H9 (cell line): ENCODE measurements at regions not wholly inside any gene's neighbourhood (a gene's known extent, or its start where the extent isn't known, plus 50 kb on each side); places are given as distances from the start of the nearest gene placed in this dataset.

ENCODE experiments used
- DNase-seq: peaks from one replicate; pipeline ENCODE4 v3.0.0-alpha.2; 2017
- H2AFZ ChIP-seq: one replicate; pipeline ENCODE4 v1.6.1; 2013; ENCODE audit warnings: mild to moderate bottlenecking, low read length, control low read depth, moderate library complexity
- H2AK5ac ChIP-seq: 2 replicates; pipeline ENCODE4 v1.6.1; 2013; ENCODE audit warnings: low read length, control low read depth, mixed read lengths; ENCODE audit not compliant: insufficient read length
- H2BK120ac ChIP-seq: one replicate; pipeline ENCODE4 v1.6.1; 2013; ENCODE audit warnings: low read depth, mild to moderate bottlenecking, low read length, control low read depth, inconsistent platforms; ENCODE audit not compliant: poor library complexity, severe bottlenecking
- H2BK12ac ChIP-seq: 2 replicates; pipeline ENCODE4 v1.6.1; 2013; ENCODE audit warnings: low read length, control low read depth, mixed read lengths, low read depth; ENCODE audit not compliant: insufficient read length
- H2BK15ac ChIP-seq: 2 replicates; pipeline ENCODE4 v1.6.1; 2013; ENCODE audit warnings: low read depth, low read length, control low read depth
- H2BK20ac ChIP-seq: one replicate; pipeline ENCODE4 v1.6.1; 2013; ENCODE audit warnings: low read depth, mild to moderate bottlenecking, low read length, control low read depth, inconsistent platforms; ENCODE audit not compliant: poor library complexity, severe bottlenecking
- H2BK5ac ChIP-seq: 2 replicates; pipeline ENCODE4 v1.6.1; 2013; ENCODE audit warnings: low read length, control low read depth, mixed read lengths; ENCODE audit not compliant: insufficient read length
- H3K14ac ChIP-seq: 2 replicates; pipeline ENCODE4 v1.6.1; 2013; ENCODE audit warnings: low read length, control low read depth; ENCODE audit not compliant: insufficient read depth
- H3K18ac ChIP-seq: 2 replicates; pipeline ENCODE4 v1.6.1; 2013; ENCODE audit warnings: low read depth, mild to moderate bottlenecking, mixed read lengths, low read length, control low read depth; ENCODE audit not compliant: insufficient read length
- H3K23ac ChIP-seq: 2 replicates; pipeline ENCODE4 v1.6.1; 2013; ENCODE audit warnings: low read length, control low read depth, mixed read lengths, low read depth; ENCODE audit not compliant: insufficient read length
- H3K23me2 ChIP-seq: 2 replicates; pipeline ENCODE4 v1.6.1; 2013; ENCODE audit warnings: low read depth, mild to moderate bottlenecking, mixed read lengths, low read length, control low read depth; ENCODE audit not compliant: insufficient read length, poor library complexity, severe bottlenecking
- H3K27ac ChIP-seq: 2 replicates; pipeline ENCODE4 v1.5.1; 2013; ENCODE audit warnings: low read length, control low read depth, mixed read lengths, low read depth; ENCODE audit not compliant: insufficient read length
- H3K27me3 ChIP-seq: 2 replicates; pipeline ENCODE4 v1.6.1; 2013; ENCODE audit warnings: low read length, control low read depth, inconsistent platforms; ENCODE audit not compliant: insufficient read depth
- H3K4ac ChIP-seq: 2 replicates; pipeline ENCODE4 v1.6.1; 2013; ENCODE audit warnings: low read depth, mild to moderate bottlenecking, control low read depth, inconsistent platforms, low read length, moderate library complexity
- H3K4me1 ChIP-seq: 2 replicates; pipeline ENCODE4 v1.6.1; 2013; ENCODE audit warnings: low read length, control low read depth, inconsistent platforms; ENCODE audit not compliant: insufficient read depth
- H3K4me2 ChIP-seq: 2 replicates; pipeline ENCODE4 v1.6.1; 2013; ENCODE audit warnings: low read length, control low read depth, mixed read lengths; ENCODE audit not compliant: insufficient read length, insufficient read depth
- H3K56ac ChIP-seq: 2 replicates; pipeline ENCODE4 v1.6.1; 2013; ENCODE audit warnings: low read depth, mild to moderate bottlenecking, mixed read lengths, low read length, control low read depth; ENCODE audit not compliant: insufficient read length
- H3K79me1 ChIP-seq: 2 replicates; pipeline ENCODE4 v1.6.1; 2013; ENCODE audit warnings: low read depth, mild to moderate bottlenecking, moderate library complexity, low read length, control low read depth, inconsistent platforms; ENCODE audit not compliant: insufficient read depth, poor library complexity, severe bottlenecking
- H3K79me2 ChIP-seq: 2 replicates; pipeline ENCODE4 v1.6.1; 2013; ENCODE audit warnings: low read length, control low read depth, inconsistent platforms; ENCODE audit not compliant: insufficient read depth
- H3K9ac ChIP-seq: 2 replicates; pipeline ENCODE4 v1.6.1; 2013; ENCODE audit warnings: low read length, control low read depth, mixed read lengths; ENCODE audit not compliant: insufficient read length; ENCODE audit errors: extremely low read depth
- H3K9me3 ChIP-seq: one replicate; pipeline ENCODE4 v1.6.1; 2013; ENCODE audit warnings: low read depth, low read length, inconsistent platforms; ENCODE audit not compliant: control insufficient read depth
- H3T11ph ChIP-seq: one replicate; pipeline ENCODE4 v1.6.1; 2013; ENCODE audit warnings: mild to moderate bottlenecking, low read length, control low read depth, inconsistent platforms
- H4K20me1 ChIP-seq: one replicate; pipeline ENCODE4 v1.6.1; 2013; ENCODE audit not compliant: control insufficient read depth, insufficient read length, insufficient read depth
- H4K5ac ChIP-seq: 2 replicates; pipeline ENCODE4 v1.6.1; 2013; ENCODE audit warnings: low read depth, mild to moderate bottlenecking, mixed read lengths, low read length, control low read depth; ENCODE audit not compliant: insufficient read length
- H4K8ac ChIP-seq: replicated peaks from 2 replicates; pipeline ENCODE4 v1.6.1; 2013; ENCODE audit warnings: low read length, control low read depth, mixed read lengths, low read depth; ENCODE audit not compliant: insufficient read length
- H4K91ac ChIP-seq: 2 replicates; pipeline ENCODE4 v1.6.1; 2013; ENCODE audit warnings: low read depth, mild to moderate bottlenecking, moderate library complexity, mixed read lengths, low read length, control low read depth; ENCODE audit not compliant: insufficient read length
- H3K27ac Mint-ChIP-seq, 3 experiments: 2 replicates in 2 of 3; 3 replicates in 1 of 3; pipeline ENCODE4 v1.8.0; 2020 to 2021; ENCODE audit warnings: mixed read lengths in 3 of 3, mild to moderate bottlenecking in 1 of 3, moderate library complexity in 1 of 3
- H3K27me3 Mint-ChIP-seq: 2 replicates; pipeline ENCODE4 v1.8.0; 2021; ENCODE audit warnings: low read depth, mild to moderate bottlenecking, moderate library complexity, mixed read lengths
- H3K36me3 Mint-ChIP-seq, 3 experiments: 2 replicates in 2 of 3; 3 replicates in 1 of 3; pipeline ENCODE4 v1.8.0; 2020 to 2021; ENCODE audit warnings: low read depth in 3 of 3, mixed read lengths in 3 of 3; ENCODE audit not compliant: insufficient read depth in 1 of 3
- H3K4me1 Mint-ChIP-seq, 2 experiments: 2 replicates each; pipeline ENCODE4 v1.8.0; 2020; ENCODE audit warnings: mixed read lengths in 2 of 2
- H3K4me3 Mint-ChIP-seq, 2 experiments: 2 replicates in 1 of 2; 3 replicates in 1 of 2; pipeline ENCODE4 v1.8.0; 2020 to 2021; ENCODE audit warnings: mild to moderate bottlenecking in 2 of 2, mixed read lengths in 2 of 2, moderate library complexity in 1 of 2
- H3K9me3 Mint-ChIP-seq, 2 experiments: 2 replicates in 1 of 2; 3 replicates in 1 of 2; pipeline ENCODE4 v1.8.0; 2020; ENCODE audit warnings: mild to moderate bottlenecking in 2 of 2, mixed read lengths in 2 of 2, moderate library complexity in 1 of 2
- CTCF ChIP-seq: fragments of 200-600 bp; sonication (generic); conservative IDR thresholded peaks from 3 replicates; pipeline ENCODE4 v1.8.0; 2021; ENCODE audit warnings: antibody characterized with exemption, mild to moderate bottlenecking
- WGBS: extraction: QIAGEN DNeasy Blood & Tissue Kit; methylation state at CpG from one replicate; pipeline ENCODE4 v1.1.7; 2013; ENCODE audit warnings: missing lambda C conversion rate, low lambda C conversion rate, mixed read lengths; ENCODE audit not compliant: insufficient read length; ENCODE audit errors: extremely low coverage; 5-methylcytosine and 5-hydroxymethylcytosine counted together

- Histone ChIP-seq H3K14ac (no peak overlapping the region; the same call in 1 of the 2 replicates), H2BK120ac (no peak overlapping the region), H3K79me1 (no peaks in the 10 kb centered on the region), H4K8ac (no peak overlapping the region), H3K18ac (no peak overlapping the region), H3K79me2 (no peaks in the 10 kb centered on the region), H4K91ac (no peak overlapping the region), H3K27ac (no peak overlapping the region), H4K5ac (no peak overlapping the region), H2AK5ac (no peak overlapping the region), H3K23me2 (no peaks in the 10 kb centered on the region), H3K4me1 (no peaks in the 10 kb centered on the region), H3K27me3 (no peaks in the 10 kb centered on the region), H3K23ac (no peak overlapping the region), H3K56ac (no peak overlapping the region), H3K9me3 (no peaks in the 10 kb centered on the region), H2BK12ac (no peak overlapping the region), H3K9ac (no peak overlapping the region), H2AFZ (no peak overlapping the region), H4K20me1 (no peaks in the 10 kb centered on the region), H3K4me2 (no peak overlapping the region), H3K4ac (no peak overlapping the region), H2BK15ac (no peak overlapping the region), H2BK20ac (no peak overlapping the region), H2BK5ac (no peak overlapping the region), H3T11ph (no peak overlapping the region)
- Mint-ChIP-seq H3K4me1 (peaks cover 5 to 7% of the 10 kb centered on the region in 2 experiments), H3K36me3 (no peaks in the 10 kb centered on the region; a peak in 1 of 7 replicates), H3K4me3 (no peak overlapping the region), H3K27me3 (no peaks in the 10 kb centered on the region; the same call in 1 of the 2 replicates), H3K27ac (peak overlapping the region in 1 of 3 experiments; percentile 90; a peak in 2 of 7 replicates), H3K9me3 (no peaks in the 10 kb centered on the region)
- DNase-seq: no peak
- TF ChIP-seq CTCF: no peak
- no CpG with 5 or more reads among the region's 6 CpGs for WGBS
These were observed 96.0 kb downstream of the TMEM215 start for GRCh38 chr9:32879335-32879734.
